HG02678 (cell line): ENCODE measurements at regions not wholly inside any gene's neighbourhood (a gene's known extent, or its start where the extent isn't known, plus 50 kb on each side); places are given as distances from the start of the nearest gene placed in this dataset.

ENCODE experiments used
- ATAC-seq: cut with Tn5 transposase; IDR thresholded peaks from one replicate; pipeline ENCODE4 v1.9.1; 2021; ENCODE audit warnings: mild to moderate bottlenecking, moderate library complexity; ENCODE audit not compliant: unreplicated experiment

DNA sequence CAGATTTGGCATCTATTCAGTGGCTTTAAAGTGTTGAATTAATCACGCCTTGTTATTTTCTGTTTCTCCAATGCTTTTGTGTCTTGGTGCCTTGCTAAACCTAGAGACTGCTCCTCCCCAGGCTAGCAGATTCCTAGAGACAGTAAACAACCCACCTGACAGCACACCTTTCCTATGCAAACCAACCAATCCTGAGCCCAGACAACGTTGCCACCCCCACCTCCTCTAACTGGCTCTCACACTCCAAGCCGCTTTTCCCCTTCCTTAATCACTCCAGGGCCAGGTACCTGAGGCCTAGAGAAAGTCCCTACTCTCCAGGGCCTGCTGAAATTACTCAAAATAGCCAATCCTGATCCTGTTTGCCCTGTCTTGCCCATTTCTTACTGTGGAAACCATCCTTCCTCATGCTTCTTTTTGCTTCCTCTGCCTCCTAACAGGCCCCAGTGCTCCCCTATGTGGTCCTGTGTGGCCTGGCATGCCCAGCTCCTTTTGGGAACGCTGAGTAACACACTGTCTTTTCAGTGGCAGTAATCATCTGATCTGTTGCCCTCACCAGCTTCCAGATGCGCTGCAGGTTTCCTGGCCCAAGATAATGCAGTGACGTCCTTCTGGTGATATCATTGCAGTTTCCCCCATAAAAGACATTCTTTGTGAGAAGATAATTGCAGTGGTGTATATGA lies 53.4 kb downstream of the GAS1 start:
- ATAC-seq: no peak

GRCh38 chr9:86892576-86892975 lies 54.7 kb downstream of the GAS1 start:
- no peak for ATAC-seq

DNA sequence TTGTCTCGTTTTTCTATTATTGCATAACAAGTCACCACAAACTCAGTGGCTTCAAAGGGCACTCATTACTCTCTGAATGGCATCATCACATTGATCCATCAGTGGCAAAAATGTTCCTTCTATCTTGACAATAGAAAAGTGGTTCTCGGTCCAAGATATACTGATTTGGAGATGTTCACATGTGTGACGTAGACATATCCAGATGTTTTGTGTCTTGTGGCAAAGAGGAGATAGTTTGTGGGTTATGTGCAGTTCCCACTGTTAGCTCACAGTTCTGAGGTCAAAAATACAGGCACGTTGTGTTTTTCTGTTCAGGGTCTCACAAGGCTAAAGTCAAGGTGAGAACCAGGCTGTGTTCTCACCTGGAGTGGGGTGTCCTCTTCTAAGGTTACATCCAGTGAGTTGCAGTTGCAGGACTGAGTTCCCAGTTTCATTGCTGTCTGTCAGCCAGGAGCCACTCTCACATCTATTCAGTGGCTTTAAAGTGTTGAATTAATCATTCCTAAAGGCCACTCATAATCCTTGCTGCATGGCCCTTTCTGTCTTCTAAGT lies 55.3 kb downstream of the GAS1 start:
- no peak for ATAC-seq

- ATAC-seq: no peak
Observed at GRCh38 chr9:86891091-86891490, 56.2 kb downstream of the GAS1 start.

GRCh38 chr9:86885232-86885631 lies 62.1 kb downstream of the GAS1 start:
- ATAC-seq: no peak

GRCh38 chr9:86876621-86877196 lies 70.6 kb downstream of the GAS1 start:
- no peak for ATAC-seq

DNA sequence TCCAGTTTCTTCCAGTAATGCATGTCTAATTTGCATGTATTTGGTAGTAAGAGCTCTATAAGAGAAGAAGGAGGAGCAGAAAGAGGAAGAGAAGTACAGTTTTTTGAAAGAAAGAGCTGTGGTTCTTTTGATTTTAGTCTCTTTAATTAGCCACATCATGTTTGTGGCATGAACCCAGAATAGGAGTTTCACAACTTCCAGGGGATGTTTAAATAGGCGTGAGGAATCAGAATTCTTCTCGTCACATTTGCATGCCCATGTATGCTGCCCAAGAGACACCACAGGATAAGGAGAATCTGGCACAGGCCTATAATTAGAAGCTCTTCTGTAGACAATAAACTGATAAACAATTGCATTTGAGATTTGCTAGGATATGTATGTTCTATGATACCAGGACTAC lies 78.7 kb downstream of the GAS1 start:
- ATAC-seq: no peak

- ATAC-seq: no peak
Observed at GRCh38 chr9:86867804-86868313, 79.4 kb downstream of the GAS1 start.

DNA sequence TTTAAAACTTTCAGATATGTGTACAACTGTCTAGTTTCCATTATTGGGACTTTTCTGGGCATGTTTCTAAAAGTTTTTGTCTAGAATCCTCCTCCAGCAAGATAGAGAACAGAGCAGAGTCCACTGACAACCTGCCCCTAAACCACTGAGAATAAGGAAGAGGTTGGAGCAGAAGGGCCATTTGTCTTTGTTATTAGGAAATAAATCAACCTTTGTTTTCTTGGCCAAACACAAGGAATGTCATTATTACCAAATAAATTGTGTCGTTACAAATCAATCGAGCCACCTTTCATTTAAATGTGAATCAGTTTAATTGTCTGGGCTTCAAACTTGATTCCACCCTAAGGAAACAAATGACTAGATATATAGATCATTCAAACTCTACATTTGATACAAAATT lies 81.4 kb downstream of the GAS1 start:
- ATAC-seq: no peak

- no peak for ATAC-seq
Observed at GRCh38 chr9:86860006-86860405, 87.3 kb downstream of the GAS1 start.

GRCh38 chr9:86859056-86859455 lies 88.2 kb downstream of the GAS1 start:
- no peak for ATAC-seq

DNA sequence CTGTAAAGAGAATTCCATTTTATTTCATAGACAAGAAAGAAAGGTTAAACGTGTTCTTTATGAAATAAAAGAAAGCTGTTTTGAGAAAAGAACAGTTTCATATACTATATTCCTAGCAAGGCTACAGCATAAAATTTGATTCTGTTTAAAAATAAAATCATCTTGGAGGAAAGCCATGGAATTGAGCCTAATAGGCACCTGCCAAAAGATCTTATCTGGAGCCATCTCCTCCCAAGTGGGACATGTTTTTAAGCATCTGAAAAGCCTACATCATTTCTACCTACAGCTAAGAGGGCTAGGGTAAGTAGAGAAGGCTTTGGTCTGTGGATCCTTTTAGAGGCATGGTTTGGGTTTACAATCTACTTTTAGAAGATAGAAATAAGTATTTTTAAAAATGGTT lies 89.3 kb downstream of the GAS1 start:
- ATAC-seq: no peak

DNA sequence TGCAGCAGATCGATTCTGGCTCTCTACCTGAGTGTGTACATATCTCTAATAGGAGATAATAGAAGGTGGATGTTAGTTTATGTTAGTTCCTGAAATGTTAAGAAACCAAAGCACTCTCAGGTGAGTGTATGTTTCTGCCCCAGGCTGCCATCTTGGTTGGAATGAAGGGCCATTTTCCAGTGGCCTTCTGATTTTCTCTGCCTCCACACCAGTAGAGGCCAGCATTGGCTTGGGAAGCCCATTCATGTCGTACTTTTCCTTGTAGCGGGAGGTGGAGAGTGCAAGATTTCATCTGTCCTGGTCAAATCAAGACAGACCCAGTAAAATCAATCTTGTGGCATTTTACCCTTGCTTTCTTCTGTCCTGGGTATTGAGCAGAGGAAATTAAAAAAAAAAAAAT lies 91.0 kb downstream of the GAS1 start:
- ATAC-seq: no peak

DNA sequence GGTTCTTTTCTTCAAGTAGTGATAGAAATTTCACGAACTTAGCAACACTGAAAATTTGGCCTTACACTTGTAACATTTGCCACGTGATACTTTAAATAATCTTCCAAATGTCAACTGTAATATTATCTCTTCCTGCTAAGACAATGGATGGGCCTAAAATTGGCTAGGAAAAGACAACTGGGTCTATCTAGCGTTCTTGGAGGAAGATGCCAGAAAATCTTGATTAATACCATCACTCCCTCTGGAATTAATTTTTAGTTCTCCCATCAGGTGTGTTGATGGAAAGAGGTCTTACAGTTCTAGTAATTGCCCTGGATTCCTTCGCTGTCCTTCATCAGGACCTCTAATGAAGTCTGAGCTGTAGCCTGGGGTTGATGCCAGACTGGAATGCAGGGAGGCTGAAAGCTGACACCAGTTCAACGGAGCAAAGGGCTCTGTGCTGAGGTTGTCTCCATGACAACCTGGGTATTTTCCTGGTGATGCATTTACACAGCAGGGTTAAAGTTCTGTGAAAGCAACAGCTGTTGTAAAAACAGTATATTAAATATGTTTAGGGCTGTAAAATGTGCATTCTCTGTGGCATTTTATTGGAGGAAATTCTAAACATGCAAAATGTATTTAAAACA lies 92.3 kb downstream of the GAS1 start:
- ATAC-seq: no peak

DNA sequence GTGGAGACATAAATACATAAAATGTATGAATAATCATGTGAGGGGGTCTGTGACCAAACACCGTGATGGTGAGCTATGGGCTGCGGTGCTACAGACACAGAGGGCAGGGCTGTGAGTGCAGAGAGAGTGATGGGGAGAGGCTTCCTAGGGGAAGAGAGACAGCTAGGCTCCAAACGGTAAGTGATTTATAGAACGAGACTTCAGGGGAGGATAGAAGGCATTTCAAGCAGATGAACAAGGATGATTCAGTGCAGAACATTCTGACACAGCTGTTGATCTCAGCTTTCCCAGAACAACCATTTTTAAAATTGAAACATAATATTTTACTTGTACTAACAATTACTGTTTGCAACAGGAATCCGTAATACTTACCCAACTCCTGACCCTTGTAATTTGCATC lies 100.7 kb downstream of the GAS1 start:
- ATAC-seq: no peak

DNA sequence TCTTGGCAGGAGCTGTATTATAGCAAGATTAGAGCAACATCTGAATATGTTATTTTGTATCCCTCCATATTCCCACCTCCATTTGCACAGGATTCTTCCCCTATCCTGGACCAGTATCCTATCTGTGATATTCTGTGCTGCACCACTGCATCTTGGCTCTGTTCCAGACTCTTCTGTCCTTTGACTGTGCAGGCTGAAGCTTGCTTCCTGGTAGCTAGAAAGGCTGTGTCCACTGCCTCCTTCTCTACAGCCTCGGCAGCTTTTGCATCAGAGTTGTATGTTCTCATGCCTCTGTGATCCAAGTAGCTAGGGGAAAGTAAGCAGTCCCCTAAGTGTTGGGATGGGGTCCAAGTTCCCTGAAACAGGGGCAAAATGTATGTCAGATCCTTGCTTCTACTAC lies 104.1 kb downstream of the GAS1 start:
- no peak for ATAC-seq

GRCh38 chr9:86842573-86842972 lies 104.7 kb downstream of the GAS1 start:
- ATAC-seq: no peak

DNA sequence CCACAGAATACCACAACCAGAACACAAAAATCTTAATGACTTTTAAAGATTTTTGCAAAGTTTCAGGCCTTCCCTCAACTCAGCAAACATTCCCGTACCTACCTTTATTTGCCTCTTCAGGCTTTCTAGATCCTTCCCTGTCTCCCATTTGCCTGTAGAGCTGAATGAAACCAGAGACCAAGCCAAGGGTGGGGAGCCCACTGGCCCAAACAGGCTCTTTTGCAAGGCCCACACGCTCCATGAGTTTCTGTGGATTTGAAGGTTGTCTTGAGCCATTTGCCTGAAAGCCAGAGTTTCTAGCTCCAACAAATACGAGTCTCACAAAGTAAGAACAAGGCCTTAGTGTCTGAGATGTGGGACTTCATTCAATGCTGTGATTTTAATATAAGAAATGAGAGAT lies 107.8 kb downstream of the GAS1 start:
- ATAC-seq: no peak

GRCh38 chr9:86838519-86839497 lies 108.5 kb downstream of the GAS1 start:
- no peak for ATAC-seq

- ATAC-seq: no peak
Observed at GRCh38 chr9:86837345-86837744, 110.0 kb downstream of the GAS1 start.

DNA sequence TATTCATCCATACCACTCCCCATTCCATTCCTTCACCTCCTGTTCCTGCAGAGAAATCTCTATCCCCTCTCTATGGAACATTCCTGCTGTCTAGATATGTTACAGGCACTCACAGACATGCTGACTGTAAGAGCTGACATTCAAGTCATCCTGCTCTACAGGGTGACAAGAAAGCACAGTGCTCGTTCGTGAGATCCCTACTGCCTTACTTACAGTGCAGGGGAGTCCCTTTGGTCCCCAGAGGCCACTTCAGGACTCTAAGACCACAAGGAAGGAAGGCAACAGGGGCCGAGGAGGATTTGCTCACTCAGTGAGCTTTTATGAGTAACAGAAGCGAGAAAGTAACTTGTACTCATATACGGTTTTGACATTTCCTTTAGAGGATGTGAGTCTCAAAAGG lies 110.5 kb downstream of the GAS1 start:
- peak; percentile 85 for ATAC-seq
